UCSD-AML1 (cell line): ENCODE measurements at regions not wholly inside any gene's neighbourhood (a gene's known extent, or its start where the extent isn't known, plus 50 kb on each side); places are given as distances from the start of the nearest gene placed in this dataset.

Source experiments
- DNase-seq: peaks from one replicate; lab custom pipeline; 2025; ENCODE audit not compliant: unreplicated experiment; lab: John Stamatoyannopoulos, UW

DNA sequence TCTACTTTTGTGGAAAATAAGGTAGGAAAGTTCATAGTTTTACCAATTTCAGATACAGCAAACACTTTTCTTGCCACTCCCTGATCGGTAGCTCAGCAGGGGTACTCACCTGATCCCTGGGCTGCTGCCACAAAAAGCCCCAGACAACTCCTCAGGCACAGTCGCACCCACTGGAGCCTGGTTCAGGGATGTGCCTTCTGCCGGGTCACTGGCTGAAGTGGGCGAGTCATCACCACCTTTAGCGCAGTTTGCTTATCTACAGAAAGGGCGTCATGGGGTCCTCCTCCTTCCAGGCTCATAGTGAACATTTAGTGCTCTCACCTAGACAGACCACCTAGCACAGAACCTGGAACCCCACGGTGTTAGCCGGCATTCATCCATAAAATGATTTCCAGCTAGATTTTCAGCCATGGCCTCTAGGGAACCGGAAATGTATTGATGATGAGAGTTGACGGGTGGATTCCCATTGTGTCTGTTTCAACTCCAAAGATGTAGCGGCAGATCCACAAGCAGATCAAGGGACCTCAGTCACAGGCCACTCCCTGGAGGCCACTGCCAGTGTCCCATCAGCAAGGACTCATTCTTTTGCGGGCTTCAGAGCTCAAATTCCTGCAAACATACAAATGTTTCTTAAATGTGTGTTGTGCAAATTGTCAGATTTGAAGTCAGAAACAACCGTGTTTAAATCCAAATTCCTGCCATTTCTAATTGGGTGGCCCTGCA lies 408.4 kb upstream of the SALL3 start:
- DNase-seq, result no peak

DNA sequence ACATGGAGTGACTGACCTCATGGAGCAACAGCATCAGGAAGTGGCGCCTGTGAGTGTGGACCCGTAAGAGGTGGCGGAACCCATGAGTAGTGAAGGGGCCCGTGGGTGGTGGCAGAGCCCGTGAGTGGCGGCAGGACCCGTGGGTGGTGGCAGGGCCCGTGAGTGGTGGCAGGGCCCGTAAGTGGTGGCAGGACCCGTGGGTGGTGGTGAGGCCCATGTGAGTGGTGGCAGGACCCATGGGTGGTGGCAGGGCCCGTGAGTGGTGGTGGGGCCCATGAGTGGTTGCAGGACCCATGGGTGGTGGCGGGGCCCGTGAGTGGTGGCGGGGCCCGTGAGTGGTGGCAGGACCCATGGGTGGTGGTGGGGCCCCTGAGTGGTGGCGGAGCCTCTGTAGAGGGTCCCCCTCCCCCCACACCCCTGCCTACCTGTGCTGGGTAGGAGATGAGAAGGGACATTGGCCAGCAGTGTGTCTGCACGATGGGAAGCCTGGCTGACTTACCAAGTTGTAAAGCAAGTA lies 407.7 kb upstream of the SALL3 start:
- DNase-seq, result no peak

DNA sequence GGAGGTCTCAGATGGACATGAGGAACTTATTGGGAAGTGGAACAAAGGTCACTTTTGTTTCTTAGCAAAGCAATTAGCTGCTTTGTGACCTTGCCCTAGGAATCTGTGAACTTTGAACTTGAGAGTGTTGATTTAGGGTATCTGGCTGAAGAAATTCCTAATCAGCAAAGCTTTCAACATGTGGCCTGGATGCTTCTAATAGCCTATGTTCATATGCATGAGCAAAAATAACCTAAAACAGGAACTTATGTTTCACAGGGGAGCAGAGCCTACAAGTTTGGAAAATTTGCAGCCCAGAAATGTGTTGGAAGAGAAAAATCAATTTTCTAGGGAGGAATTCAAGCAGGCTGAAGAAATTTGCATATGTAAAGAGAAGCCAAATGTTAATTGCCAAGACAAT lies 405.8 kb upstream of the SALL3 start:
- no peak for DNase-seq

DNA sequence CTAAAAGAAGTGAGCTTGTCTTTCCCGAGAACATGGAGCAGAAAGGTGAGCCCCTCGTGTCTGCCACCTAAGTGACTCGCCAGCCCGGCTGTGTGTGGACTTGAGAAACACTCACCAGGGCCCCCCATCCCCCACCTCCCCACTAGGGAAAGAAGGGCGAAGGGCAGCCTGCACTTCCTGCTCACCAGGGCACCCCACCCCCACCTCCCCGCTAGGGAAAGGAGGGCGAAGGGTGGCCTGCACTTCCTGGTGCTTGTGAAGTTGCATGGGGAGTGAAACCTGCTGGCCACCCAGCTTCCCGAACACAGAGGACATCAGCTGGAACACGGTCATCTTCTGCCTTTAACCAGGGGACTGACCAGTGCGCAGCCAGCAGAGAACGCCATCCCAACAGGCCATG lies 402.7 kb upstream of the SALL3 start:
- DNase-seq, result no peak

DNA sequence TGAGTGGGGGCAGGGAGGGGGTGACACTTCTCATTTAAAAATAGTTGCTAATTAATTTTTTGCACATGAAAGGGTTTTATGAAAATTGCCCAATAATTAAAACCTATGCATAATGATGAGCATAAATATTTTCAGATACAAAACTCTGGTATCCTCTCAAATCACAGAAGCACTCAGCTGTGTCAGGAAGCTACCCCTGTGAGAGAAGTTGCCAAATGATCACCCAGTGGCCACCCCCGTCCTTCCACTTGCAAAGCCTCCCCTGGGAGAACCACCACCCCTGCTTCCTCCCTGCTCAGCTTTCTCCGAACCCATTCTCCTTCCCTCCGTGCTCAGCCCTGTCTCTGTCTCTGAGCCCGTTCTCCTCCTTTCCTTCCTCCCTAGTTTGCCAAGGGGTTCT lies 400.2 kb upstream of the SALL3 start:
- no peak for DNase-seq

DNA sequence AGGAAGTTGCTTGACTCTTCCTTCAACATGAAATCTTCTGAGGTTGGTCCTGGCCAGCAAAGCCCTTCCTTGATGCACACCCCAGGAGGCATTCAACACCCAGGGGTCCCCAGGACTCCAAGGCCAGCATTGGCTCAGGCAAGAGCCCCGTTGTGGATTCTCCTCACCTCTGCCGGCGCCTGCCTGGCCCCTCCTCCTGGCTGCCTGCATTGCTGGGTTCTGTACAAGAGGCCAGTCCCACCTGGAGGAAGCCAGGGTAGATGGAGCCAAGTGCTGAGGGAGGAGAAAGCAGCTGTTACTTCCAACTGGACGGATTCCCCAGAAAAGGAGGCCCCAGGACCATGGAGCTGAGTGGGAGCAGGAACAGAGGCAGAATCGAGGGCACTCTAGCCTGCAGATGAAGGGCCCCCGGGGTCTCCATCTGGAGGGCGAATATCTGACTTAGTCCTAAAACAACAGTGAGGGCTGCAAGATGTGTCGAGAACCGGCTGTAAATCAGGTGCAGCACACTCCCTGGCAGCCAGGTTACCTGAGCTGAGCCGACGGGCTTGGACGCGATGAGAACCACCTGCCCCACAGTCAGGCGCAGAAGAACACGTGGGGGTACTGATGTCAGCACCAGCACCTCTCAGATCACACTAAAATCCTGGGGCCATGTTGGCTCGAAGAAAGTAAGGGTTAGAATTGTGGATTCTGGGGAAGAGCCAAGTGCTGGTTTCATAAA lies 399.6 kb upstream of the SALL3 start:
- no peak for DNase-seq

DNA sequence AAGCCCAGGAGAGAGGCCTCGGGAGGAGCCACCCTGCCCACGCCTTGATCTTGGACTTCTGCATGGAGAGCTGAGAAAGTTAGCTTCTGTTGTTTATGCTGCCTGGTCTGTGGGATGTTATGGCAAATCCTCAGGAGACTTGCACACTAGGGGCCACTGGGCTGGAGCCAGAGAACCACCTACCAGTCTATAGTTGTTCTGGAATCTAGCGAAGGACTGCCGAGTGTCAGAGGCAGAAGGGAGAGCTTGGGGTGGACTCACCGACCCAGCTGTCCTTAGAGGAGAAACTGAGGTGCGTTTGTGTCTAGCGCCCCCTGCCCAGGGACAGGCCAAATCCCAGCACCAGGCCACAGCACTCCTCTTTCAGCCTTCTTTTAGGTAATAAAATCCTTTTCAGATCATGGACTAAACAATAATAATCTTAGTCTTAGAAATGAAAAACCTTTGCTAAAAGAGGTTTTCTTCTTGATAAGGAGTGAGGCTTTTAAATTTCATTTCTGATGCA lies 398.7 kb upstream of the SALL3 start:
- DNase-seq, result no peak

DNA sequence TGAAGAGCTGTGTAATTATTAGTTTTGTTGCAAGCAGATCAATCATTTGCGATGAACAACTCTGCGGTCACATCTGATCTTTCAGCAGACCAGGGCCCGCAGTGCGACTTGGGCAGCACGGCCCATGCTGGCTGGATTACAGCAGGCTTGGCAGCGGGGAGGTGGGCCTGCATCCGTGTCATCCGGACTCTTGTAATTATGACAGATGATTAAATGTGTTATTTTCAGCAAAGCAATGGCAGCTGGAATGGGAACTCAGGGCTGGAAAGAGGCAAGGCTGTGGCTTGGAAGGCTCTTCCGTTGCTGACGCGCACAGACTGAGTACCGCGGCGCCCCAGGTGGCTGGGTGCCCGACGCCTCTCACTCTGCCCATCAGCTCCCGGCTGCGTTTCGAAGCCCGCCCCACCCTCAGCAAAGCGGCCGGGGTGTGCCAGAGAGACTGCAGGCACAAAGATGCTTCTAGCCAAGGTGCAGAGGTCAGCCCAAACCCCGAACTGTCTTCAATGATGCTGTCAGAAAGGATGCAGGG lies 397.4 kb upstream of the SALL3 start:
- DNase-seq, result no peak

DNA sequence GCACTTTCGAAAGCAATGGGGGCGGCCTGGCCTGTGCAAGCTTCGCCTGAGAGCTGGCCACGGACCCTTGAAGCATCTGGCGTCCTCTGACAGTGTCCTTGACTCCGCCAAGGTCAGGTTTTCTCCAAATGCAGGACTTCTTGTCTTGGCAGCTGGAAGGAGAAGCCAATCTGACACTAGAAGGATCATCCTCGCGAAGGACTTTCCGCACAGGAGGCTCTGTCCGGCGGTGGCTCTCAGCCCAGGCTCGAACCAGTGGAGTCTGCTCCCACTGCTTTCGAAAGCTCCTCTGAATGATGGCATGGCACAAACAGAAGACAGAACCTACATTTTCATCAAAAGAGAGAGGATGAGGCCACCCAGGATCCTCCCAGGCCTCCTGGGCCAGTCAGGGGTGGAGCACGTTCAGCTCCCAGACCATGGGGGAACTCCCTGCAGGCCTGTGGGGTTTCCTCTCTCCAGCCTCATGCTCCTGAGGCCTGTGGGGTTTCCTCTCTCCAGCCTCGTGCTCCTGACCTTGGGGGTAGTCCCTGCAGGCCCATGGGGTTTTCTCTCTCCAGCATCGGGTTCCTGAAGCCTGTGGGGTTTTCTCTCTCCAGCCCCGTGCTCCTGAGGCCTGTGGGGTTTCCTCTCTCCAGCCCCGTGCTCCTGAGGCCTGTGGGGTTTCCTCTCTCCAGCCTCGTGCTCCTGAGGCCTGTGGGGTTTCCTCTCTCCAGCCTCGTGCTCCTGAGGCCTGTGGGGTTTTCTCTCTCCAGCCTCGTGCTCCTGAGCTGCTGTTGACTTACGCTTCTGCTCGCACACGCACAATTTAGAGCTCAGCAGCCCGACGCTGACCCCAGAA lies 396.5 kb upstream of the SALL3 start:
- DNase-seq, result no peak

DNA sequence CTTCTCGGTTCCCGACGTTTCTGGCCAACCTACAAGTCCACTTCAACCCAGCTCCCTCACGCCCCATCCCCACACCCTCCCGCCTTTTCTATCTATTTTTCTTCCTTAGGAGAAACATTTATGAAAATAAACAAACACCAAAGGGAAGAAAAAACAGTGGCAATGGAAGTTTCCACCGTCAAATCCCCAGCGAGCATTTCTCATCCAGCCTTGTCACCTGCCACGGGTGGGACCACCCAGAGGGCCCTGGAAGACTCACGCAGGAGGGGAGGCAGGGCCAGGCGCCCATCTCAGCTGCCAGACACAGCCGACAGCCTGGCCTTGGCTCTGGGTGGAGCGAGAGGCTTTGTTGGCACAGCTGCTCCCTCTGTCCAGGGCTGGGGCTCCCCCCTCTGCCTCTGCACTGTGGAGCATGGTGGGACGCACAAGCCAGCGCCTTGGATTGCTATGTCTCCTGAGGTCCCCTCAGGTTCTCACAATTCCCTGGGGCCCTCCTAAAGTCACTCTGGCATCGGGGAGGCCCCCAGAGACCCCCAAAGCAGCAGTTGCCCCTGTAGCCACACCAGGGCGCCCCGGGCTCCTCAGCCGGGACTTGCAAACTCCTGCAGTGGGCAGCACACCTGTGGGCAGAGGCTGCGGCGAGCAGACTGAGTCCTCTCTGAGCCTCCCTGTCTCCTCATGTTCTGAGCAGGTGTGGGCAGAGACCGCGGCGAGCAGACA lies 395.7 kb upstream of the SALL3 start:
- DNase-seq, result no peak

DNA sequence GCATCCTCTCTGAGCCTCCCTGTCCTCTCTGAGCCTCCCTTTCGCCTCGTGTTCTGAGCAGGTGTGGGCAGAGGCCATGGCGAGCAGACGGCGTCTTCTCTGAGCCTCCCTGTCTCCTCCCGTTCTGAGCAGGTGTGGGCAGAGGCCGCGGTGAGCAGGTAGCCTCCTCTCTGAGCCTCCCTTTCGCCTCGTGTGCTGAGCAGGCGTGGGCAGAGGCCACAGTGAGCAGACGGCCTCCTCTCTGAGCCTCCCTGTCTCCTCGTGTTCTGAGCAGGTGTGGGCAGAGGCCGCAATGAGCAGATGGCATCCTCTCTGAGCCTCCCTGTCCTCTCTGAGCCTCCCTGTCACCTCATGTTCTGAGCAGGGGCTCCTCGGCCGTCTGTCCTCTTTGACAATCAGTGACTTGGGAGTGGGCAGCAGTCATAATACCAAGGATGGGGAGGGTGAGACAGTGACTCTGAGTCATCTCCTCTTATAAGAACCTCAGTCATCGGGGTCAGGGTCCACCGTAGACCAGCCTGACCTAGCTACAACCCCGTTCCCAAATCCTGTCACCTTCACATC lies 395.1 kb upstream of the SALL3 start:
- no peak for DNase-seq

DNA sequence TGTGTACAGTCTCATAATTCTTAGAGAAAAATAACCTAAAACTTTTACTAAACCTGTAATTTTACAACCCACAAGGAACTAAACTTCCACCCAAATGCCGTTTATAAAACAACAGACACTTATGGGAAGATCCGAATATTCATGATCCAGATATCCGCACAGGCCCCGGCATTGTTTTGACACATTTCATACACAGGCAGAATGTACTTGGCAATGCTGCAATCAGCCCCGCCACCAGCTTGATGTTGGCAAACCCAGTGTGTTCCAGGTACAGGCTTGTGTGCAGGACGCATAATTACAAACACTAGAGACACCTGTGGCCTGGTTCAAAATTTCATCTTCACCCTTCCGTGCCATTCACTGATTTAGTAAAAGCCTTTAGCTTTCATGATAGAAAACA lies 393.0 kb upstream of the SALL3 start:
- DNase-seq, result no peak

DNA sequence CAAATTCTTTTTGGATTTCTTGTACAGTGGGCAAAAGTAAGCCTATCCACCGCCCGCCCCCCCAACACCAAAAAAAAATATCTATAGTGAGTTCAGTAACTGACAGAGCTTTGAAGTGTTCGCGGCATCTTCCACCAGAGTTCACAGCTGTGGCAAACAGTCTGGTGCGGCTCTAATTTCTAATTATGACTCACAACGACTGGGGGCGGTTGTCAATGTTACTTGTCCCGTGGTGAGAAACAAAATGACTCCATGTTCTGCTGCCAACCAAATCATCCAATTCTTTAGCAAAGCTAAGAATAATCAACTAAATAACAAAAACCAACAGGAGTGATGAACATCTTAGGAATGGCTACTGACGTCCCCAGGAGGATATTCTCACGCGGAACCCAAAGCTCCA lies 392.5 kb upstream of the SALL3 start:
- DNase-seq, result no peak

DNA sequence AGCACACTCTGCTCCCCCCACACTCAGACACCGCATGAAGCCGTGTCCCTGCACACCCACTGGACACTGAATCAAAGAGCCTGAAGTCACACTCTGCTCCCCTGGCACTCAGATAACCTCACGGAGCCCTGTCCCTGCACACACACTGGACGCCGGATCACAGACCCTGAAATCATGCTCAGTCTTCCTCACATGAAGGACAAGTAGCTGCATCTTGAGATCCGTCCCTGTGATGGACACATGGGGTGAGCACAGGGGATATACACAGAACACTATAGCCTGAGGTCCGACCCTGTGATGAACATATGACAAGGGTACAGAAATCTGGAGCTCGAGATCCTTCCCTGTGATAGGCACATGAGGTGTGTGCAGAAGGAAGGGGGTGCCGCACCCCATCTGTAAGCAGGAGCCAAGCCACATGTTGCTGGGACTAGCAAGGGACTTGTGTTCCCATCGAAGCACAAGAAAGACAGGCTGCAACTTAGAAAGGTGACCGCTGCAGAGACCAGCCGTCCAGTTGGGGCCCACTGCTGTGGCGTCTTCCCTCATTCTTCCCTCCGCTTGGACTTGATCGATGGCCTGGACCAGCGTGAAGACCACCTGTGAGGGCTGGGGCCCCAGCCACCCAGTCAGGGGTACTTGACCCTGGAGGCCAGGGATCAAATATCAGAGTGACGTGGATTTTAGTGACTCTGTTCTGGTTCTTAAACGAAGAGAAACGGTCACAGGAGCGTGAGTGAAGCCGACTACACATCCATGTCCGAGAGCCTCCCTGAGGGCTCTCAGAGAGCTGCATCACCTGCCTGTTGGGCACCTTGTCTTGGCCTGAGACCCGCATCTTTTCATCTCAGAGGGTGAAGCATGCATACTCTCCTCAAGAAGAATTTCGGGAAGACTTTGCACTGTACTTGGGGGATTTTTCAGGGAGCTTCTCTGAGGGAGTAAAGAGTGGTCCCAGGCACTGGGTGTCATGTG lies 391.7 kb upstream of the SALL3 start:
- DNase-seq, result no peak

DNA sequence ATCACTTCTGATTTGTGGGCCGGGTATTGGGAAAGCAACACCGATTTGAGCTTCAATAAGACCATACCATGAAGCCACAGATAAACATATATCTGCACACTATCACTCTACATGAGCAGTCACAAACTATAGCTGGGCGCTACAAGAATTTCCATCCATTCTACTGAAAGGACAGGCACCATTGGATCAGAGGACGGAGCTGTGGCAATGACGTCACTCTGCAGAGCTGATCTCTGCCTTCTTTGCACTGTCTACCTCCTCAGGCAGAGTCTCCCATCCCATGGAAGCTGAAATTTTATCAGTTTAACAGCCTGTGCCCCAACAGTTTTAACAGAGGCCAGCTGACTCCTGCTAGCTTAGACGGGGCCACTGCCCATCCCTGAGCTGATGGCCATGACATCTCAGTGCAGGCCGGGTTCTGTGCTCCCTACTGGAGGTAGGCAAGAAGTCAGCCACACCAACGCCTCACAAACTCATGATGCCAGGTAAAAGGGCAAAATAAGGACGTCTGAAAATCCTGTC lies 389.6 kb upstream of the SALL3 start:
- DNase-seq, result no peak

DNA sequence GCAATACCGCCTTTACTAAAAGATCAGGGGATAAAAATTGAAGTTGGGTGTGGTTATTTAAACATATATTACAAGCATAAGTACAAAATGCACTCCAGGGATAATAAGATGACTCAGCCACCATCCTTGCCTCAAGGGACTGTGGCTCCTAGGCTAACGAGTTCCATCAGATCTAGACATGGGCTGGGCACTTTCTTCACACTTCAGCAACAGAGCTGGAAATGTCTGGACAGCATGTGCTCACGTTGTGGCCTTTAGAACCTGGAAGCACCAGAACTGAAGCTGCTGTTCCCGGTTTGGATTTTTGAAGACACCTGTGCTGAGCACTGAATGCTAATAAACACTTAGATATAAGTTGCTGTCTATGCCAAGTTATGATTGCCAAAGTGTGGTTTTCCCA lies 384.2 kb upstream of the SALL3 start:
- DNase-seq, result no peak

DNA sequence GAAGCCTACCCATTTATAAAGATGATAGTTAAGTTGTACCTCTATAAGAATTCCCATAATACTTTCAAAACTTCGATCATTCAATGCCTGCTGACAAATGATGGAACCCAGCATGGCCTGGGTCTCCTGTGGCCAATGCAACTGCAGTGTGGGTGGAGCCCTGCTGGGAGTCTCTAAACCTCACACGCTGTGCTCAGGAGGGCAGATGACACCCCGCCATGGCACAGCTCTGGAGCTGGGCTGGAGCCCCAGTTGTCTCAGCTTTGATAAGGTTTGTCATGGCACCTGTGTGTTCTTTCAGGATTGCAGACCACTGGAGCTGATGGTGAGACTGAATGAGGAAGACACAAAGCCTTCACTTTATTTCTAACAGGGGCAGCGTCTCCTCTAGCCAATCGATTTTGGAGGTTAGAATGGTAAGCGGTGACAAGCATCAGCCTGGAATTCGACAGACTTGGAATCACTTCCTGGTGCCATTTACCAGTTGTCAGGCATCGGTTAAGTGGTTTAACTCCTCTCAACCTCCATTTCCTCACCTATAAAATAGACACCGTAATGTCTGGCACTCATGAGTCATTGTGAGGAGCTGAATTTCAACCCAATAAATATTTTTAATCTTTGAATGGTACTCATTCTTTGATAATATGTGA lies 383.6 kb upstream of the SALL3 start:
- DNase-seq, result no peak

DNA sequence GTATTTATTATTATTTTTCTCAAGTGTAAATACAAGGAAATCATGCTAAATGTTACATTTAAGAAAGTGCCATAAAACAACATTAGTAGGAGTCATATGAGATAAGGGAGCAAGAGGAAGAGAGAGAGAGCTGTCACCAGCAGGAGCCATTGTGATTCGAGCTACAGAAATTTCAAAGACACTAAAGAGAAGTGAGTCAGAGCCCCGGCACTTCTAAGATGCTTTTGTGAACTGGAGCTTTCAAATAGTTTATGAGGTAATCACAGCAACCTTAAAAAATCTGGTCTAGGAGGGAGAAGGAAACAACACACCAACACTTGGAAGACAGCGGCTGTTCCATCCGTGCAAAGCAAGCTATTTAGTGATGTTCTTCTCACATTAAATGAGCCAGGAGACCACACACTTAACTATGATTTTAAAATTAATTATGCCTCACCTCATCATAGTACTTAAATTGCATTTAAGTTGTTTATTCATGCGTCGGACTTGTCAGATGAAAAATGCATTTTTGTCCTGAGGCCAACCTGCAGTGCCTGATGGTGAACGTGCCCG lies 382.7 kb upstream of the SALL3 start:
- DNase-seq, result no peak
